ENCODE measurements at regions not wholly inside any gene's neighbourhood (a gene's known extent, or its start where the extent isn't known, plus 50 kb on each side); places are given as distances from the start of the nearest gene placed in this dataset.

GRCh38 chr14:65329911-65330310 lies 82.6 kb upstream of the FUT8 start:
- DNase-seq, result no peak

- no peak for DNase-seq
Observed at GRCh38 chr14:65330416-65330815, 82.1 kb upstream of the FUT8 start.

- DNase-seq, result no peak
Observed at GRCh38 chr14:65331652-65332051, 80.9 kb upstream of the FUT8 start.

- no peak for DNase-seq
Observed at GRCh38 chr14:65332141-65332871, 80.2 kb upstream of the FUT8 start.

- no peak for DNase-seq
Observed at GRCh38 chr14:65333943-65334687, 78.4 kb upstream of the FUT8 start.

GRCh38 chr14:65334765-65335410 lies 77.6 kb upstream of the FUT8 start:
- no peak for DNase-seq

GRCh38 chr14:65335411-65335947 lies 77.1 kb upstream of the FUT8 start:
- no peak for DNase-seq

- DNase-seq, result no peak
Observed at GRCh38 chr14:65336191-65336591, 76.3 kb upstream of the FUT8 start.

GRCh38 chr14:65339866-65340265 lies 72.7 kb upstream of the FUT8 start:
- DNase-seq, result no peak

GRCh38 chr14:65344011-65344410 lies 68.5 kb upstream of the FUT8 start:
- DNase-seq, result no peak

GRCh38 chr14:65345266-65345665 lies 67.3 kb upstream of the FUT8 start:
- DNase-seq, result no peak

GRCh38 chr14:65346474-65346873 lies 66.1 kb upstream of the FUT8 start:
- DNase-seq, result no peak

GRCh38 chr14:65346895-65347294 lies 65.6 kb upstream of the FUT8 start:
- no peak for DNase-seq

GRCh38 chr14:65348137-65348536 lies 64.4 kb upstream of the FUT8 start:
- DNase-seq, result no peak

- DNase-seq, result no peak
Observed at GRCh38 chr14:65349100-65349499, 63.4 kb upstream of the FUT8 start.

GRCh38 chr14:65351493-65352194 lies 60.9 kb upstream of the FUT8 start:
- DNase-seq, result no peak

GRCh38 chr14:65352964-65353530 lies 59.5 kb upstream of the FUT8 start:
- no peak for DNase-seq

GRCh38 chr14:65354131-65354530 lies 58.4 kb upstream of the FUT8 start:
- DNase-seq, result no peak

- DNase-seq, result no peak
Observed at GRCh38 chr14:65354715-65355114, 57.8 kb upstream of the FUT8 start.

- DNase-seq, result peak; percentile 9
Observed at GRCh38 chr14:65356327-65356836, 56.1 kb upstream of the FUT8 start.

- no peak for DNase-seq
Observed at GRCh38 chr14:65357113-65357512, 55.4 kb upstream of the FUT8 start.

- DNase-seq, result no peak
Observed at GRCh38 chr14:65357689-65358088, 54.8 kb upstream of the FUT8 start.

GRCh38 chr14:65359503-65359902 lies 53.0 kb upstream of the FUT8 start:
- no peak for DNase-seq
